ENCODE measurements at regions not wholly inside any gene's neighbourhood (a gene's known extent, or its start where the extent isn't known, plus 50 kb on each side); places are given as distances from the start of the nearest gene placed in this dataset.
"Not testable (repeated sequence)": the region's sequence is repeated elsewhere in the genome, so short reads cannot be mapped to it uniquely, and the experiment has no call there.

DNA sequence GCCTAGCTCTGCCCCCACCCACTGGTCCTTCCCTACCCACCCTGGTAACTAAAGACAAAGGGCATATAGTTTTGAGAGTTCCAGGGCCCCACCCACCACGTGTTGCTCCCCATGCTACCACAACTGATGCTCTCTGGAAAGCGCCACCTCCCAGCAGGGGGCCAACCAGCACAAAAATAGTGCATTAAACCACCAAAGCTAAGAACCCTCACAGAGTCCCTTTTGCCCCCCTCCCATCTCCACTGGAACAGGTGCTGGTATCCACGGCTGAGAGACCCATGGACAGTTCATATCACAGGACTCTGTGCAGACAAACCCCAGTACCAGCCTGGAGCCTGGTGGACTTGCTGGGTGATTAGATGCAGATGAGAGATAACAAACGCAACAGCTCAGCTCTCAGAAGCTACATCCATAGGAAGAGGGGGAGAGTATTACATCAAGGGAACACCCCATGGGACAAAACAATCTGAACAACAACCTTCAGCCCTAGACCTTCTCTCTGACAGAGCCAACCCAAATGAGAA, 715.9 kb downstream of the NUP35 start:
- no peaks in the 10 kb centered on the region for H3K9me2 ChIP-seq (replicated peaks; ENCODE audit: low read length)
- H3K79me2 ChIP-seq (ENCODE audit: low read length) = no peaks in the 10 kb centered on the region
- BruUV-seq (replicated peaks) = no TSS peak
- no peak overlapping the region for H2AFZ ChIP-seq (ENCODE audit: low read length)
- H3K27me3 ChIP-seq (ENCODE audit: low read length) = no peaks in the 10 kb centered on the region
- no peaks in the 10 kb centered on the region for H3K9me3 ChIP-seq (ENCODE audit: low read length)
- ChIA-PET CTCF (no interaction called here), POLR2A (ENCODE audit: unreplicated experiment) (no interaction called here)
- no peaks in the 10 kb centered on the region for H4K20me1 ChIP-seq (ENCODE audit: low read length)
- no peak overlapping the region for H3K27ac ChIP-seq (ENCODE audit: low read length)
- no peaks in the 10 kb centered on the region for H3K4me1 ChIP-seq (ENCODE audit: insufficient read depth, low read length)
- H3F3A ChIP-seq (ENCODE audit: low read length, unreplicated experiment) = no peaks in the 10 kb centered on the region
- H3K4me2 ChIP-seq (ENCODE audit: low read length) = no peak overlapping the region
- H3K4me3 ChIP-seq (ENCODE audit: low read length) = no peak overlapping the region
- TF ChIP-seq EZH2 (IDR thresholded peaks at IDR 0.05; ENCODE audit: low read length, unreplicated experiment) (no peak), EZH2phosphoT487 (IDR thresholded peaks at IDR 0.05; ENCODE audit: borderline replicate concordance, low read length) (no peak)
- TF ChIP-seq, protein P1, sequence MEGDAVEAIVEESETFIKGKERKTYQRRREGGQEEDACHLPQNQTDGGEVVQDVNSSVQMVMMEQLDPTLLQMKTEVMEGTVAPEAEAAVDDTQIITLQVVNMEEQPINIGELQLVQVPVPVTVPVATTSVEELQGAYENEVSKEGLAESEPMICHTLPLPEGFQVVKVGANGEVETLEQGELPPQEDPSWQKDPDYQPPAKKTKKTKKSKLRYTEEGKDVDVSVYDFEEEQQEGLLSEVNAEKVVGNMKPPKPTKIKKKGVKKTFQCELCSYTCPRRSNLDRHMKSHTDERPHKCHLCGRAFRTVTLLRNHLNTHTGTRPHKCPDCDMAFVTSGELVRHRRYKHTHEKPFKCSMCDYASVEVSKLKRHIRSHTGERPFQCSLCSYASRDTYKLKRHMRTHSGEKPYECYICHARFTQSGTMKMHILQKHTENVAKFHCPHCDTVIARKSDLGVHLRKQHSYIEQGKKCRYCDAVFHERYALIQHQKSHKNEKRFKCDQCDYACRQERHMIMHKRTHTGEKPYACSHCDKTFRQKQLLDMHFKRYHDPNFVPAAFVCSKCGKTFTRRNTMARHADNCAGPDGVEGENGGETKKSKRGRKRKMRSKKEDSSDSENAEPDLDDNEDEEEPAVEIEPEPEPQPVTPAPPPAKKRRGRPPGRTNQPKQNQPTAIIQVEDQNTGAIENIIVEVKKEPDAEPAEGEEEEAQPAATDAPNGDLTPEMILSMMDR (conservative IDR thresholded peaks at IDR 0.05; ENCODE audit: low read depth, low read length) = no peak
- no peak overlapping the region for H3K9ac ChIP-seq (ENCODE audit: low read length)
- intact Hi-C loops (cut with micrococcal nuclease) = no loop called here
- DNase-seq = no peak
- no peak for ATAC-seq
- no peaks in the 10 kb centered on the region for H3K36me3 ChIP-seq (ENCODE audit: low read depth, low read length)

DNA sequence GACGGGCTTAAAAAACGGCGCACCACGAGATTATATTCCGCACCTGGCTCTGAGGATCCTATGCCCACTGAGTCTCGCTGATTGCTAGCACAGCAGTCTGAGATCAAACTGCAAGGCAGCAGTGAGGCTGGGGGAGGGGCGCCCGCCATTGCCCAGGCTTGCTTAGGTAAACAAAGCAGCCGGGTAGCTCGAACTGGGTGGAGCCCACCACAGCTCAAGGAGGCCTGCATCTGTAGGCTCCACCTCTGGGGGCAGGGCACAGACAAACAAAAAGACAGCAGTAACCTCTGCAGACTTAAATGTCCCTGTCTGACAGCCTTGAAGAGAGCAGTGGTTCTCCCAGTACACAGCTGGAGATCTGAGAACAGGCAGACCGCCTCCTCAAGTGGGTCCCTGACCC, 725.6 kb downstream of the NUP35 start:
- H3K9me2 ChIP-seq (replicated peaks; ENCODE audit: low read length); H3K9me3 ChIP-seq (ENCODE audit: low read length); H3F3A ChIP-seq (ENCODE audit: low read length, unreplicated experiment); H3K36me3 ChIP-seq (ENCODE audit: low read depth, low read length); H3K27me3 ChIP-seq (ENCODE audit: low read length); H3K4me3 ChIP-seq (ENCODE audit: low read length); CTCF ChIA-PET; H4K20me1 ChIP-seq (ENCODE audit: low read length); H3K27ac ChIP-seq (ENCODE audit: low read length); H3K79me2 ChIP-seq (ENCODE audit: low read length); BruUV-seq (replicated peaks); DNase-seq; H3K4me1 ChIP-seq (ENCODE audit: insufficient read depth, low read length); H3K4me2 ChIP-seq (ENCODE audit: low read length); H2AFZ ChIP-seq (ENCODE audit: low read length); H3K9ac ChIP-seq (ENCODE audit: low read length); POLR2A ChIA-PET (ENCODE audit: unreplicated experiment); ATAC-seq; intact Hi-C loops (cut with micrococcal nuclease): not testable (repeated sequence)

DNA sequence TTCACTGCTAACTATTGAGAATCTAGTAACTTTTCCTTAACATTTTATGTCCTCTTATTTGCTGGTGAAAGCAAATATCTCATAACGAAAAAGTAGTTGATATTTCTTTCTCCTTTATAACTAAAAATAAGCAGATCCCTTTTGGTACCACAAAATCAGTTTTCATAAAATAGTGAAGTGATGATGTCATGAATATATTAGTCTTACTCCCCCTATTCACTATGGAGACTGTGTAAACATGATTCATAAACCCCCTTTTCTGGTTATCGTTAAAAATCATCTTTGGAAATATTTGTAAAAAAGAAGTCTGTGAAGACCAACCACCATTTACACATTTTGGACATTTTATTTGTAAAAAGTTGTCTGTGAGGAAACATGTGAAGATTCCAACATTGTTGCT, 734.9 kb downstream of the NUP35 start:
- Histone ChIP-seq H3K9me3 (ENCODE audit: low read length) (no peaks in the 10 kb centered on the region), H3K27me3 (ENCODE audit: low read length) (no peaks in the 10 kb centered on the region), H3F3A (ENCODE audit: low read length, unreplicated experiment) (no peaks in the 10 kb centered on the region), H2AFZ (ENCODE audit: low read length) (no peak overlapping the region), H3K9ac (ENCODE audit: low read length) (no peak overlapping the region), H3K4me3 (ENCODE audit: low read length) (no peak overlapping the region), H3K4me2 (ENCODE audit: low read length) (no peak overlapping the region), H3K79me2 (ENCODE audit: low read length) (no peaks in the 10 kb centered on the region), H3K9me2 (replicated peaks; ENCODE audit: low read length) (no peaks in the 10 kb centered on the region), H3K27ac (ENCODE audit: low read length) (no peak overlapping the region), H3K36me3 (ENCODE audit: low read depth, low read length) (no peaks in the 10 kb centered on the region), H3K4me1 (ENCODE audit: insufficient read depth, low read length) (no peaks in the 10 kb centered on the region), H4K20me1 (ENCODE audit: low read length) (no peaks in the 10 kb centered on the region)
- ChIA-PET POLR2A (ENCODE audit: unreplicated experiment) (no interaction called here), CTCF (no interaction called here)
- no peak for DNase-seq
- ATAC-seq = no peak
- BruUV-seq (replicated peaks) = no TSS peak
- no peak for TF ChIP-seq EZH2phosphoT487 (IDR thresholded peaks at IDR 0.05; ENCODE audit: borderline replicate concordance, low read length)
- TF ChIP-seq, protein P1 (conservative IDR thresholded peaks at IDR 0.05; ENCODE audit: low read depth, low read length) = no peak
- TF ChIP-seq EZH2 (IDR thresholded peaks at IDR 0.05; ENCODE audit: low read length, unreplicated experiment) = no peak
- intact Hi-C loops (cut with micrococcal nuclease) = no loop called here
